Endothelial cell (in vitro differentiated cells): ENCODE measurements at regions not wholly inside any gene's neighbourhood (a gene's known extent, or its start where the extent isn't known, plus 50 kb on each side); places are given as distances from the start of the nearest gene placed in this dataset.

ENCODE experiments used
- DNase-seq: peaks from one replicate; pipeline ENCODE4 v3.0.0; 2021; ENCODE audit warnings: low spot score
- H3K27ac Mint-ChIP-seq: one replicate; pipeline ENCODE4 v1.8.0; 2021; ENCODE audit warnings: mixed read lengths, inconsistent platforms; ENCODE audit not compliant: unreplicated experiment
- H3K27me3 Mint-ChIP-seq: one replicate; pipeline ENCODE4 v1.8.0; 2021; ENCODE audit warnings: mild to moderate bottlenecking, moderate library complexity, mixed read lengths, inconsistent platforms; ENCODE audit not compliant: unreplicated experiment
- H3K36me3 Mint-ChIP-seq: one replicate; pipeline ENCODE4 v1.8.0; 2021; ENCODE audit warnings: mild to moderate bottlenecking, low read depth, mixed read lengths, inconsistent platforms; ENCODE audit not compliant: unreplicated experiment
- H3K4me1 Mint-ChIP-seq: one replicate; pipeline ENCODE4 v1.8.0; 2021; ENCODE audit warnings: mild to moderate bottlenecking, mixed read lengths, inconsistent platforms; ENCODE audit not compliant: unreplicated experiment
- H3K4me3 Mint-ChIP-seq: one replicate; pipeline ENCODE4 v1.8.0; 2021; ENCODE audit warnings: mild to moderate bottlenecking, mixed read lengths, inconsistent platforms; ENCODE audit not compliant: unreplicated experiment
- H3K9me3 Mint-ChIP-seq: one replicate; pipeline ENCODE4 v1.8.0; 2021; ENCODE audit warnings: mixed read lengths, inconsistent platforms; ENCODE audit not compliant: unreplicated experiment
- CTCF ChIP-seq: fragments of 200-600 bp; sonication (generic); IDR thresholded peaks from one replicate; pipeline ENCODE4 v1.5.0; 2021; ENCODE audit warnings: antibody characterized with exemption; ENCODE audit not compliant: unreplicated experiment

GRCh38 chr21:27108701-27109100 lies 141.8 kb upstream of the ADAMTS5 start:
- Mint-ChIP-seq H3K36me3 (no peaks in the 10 kb centered on the region), H3K4me3 (no peak overlapping the region), H3K4me1 (no peaks in the 10 kb centered on the region), H3K9me3 (no peaks in the 10 kb centered on the region), H3K27me3 (no peaks in the 10 kb centered on the region), H3K27ac (no peak overlapping the region)
- no peak for DNase-seq
- no peak for TF ChIP-seq CTCF

- no peaks in the 10 kb centered on the region for H3K27me3 Mint-ChIP-seq
- H3K4me3 Mint-ChIP-seq = no peak overlapping the region
- no peaks in the 10 kb centered on the region for H3K36me3 Mint-ChIP-seq
- H3K27ac Mint-ChIP-seq = no peak overlapping the region
- no peaks in the 10 kb centered on the region for H3K9me3 Mint-ChIP-seq
- DNase-seq = no peak
- no peak for TF ChIP-seq CTCF
- H3K4me1 Mint-ChIP-seq = no peaks in the 10 kb centered on the region
Observed at GRCh38 chr21:27108228-27108627, 141.3 kb upstream of the ADAMTS5 start.

GRCh38 chr21:27104846-27105431 lies 138.1 kb upstream of the ADAMTS5 start:
- DNase-seq = no peak
- TF ChIP-seq CTCF = no peak
- Mint-ChIP-seq H3K36me3 (no peaks in the 10 kb centered on the region), H3K9me3 (no peaks in the 10 kb centered on the region), H3K27ac (no peak overlapping the region), H3K4me3 (no peak overlapping the region), H3K27me3 (no peaks in the 10 kb centered on the region), H3K4me1 (no peaks in the 10 kb centered on the region)

- Mint-ChIP-seq H3K4me1 (no peaks in the 10 kb centered on the region), H3K27me3 (no peaks in the 10 kb centered on the region), H3K9me3 (no peaks in the 10 kb centered on the region), H3K27ac (no peak overlapping the region), H3K4me3 (no peak overlapping the region), H3K36me3 (no peaks in the 10 kb centered on the region)
- no peak for DNase-seq
- TF ChIP-seq CTCF = no peak
Observed at GRCh38 chr21:27103768-27104167, 136.9 kb upstream of the ADAMTS5 start.

- Mint-ChIP-seq H3K27ac (no peak overlapping the region), H3K9me3 (no peaks in the 10 kb centered on the region), H3K27me3 (no peaks in the 10 kb centered on the region), H3K4me3 (no peak overlapping the region), H3K36me3 (no peaks in the 10 kb centered on the region), H3K4me1 (no peaks in the 10 kb centered on the region)
- TF ChIP-seq CTCF = no peak
- DNase-seq = no peak
Observed at GRCh38 chr21:27101523-27101922, 134.6 kb upstream of the ADAMTS5 start.
